Mononuclear cell (primary cell): ENCODE measurements at regions not wholly inside any gene's neighbourhood (a gene's known extent, or its start where the extent isn't known, plus 50 kb on each side); places are given as distances from the start of the nearest gene placed in this dataset.

ENCODE experiments used
- H3K27me3 ChIP-seq: 2 replicates; pipeline ENCODE4 v1.6.0; 2011; ENCODE audit warnings: low read length, control low read depth; ENCODE audit not compliant: insufficient read depth
- H3K4me1 ChIP-seq: 2 replicates; pipeline ENCODE4 v1.5.1; 2011; ENCODE audit warnings: mild to moderate bottlenecking, low read length, control low read depth; ENCODE audit not compliant: insufficient read depth
- H3K4me3 ChIP-seq: 2 replicates; pipeline ENCODE4 v1.5.1; 2011; ENCODE audit warnings: mild to moderate bottlenecking, low read length, moderate library complexity
- H3K9me3 ChIP-seq: 2 replicates; pipeline ENCODE4 v1.5.1; 2011; ENCODE audit warnings: low read depth, mild to moderate bottlenecking, control low read depth, low read length

GRCh38 chr2:41709702-41710599, 337.9 kb upstream of the PKDCC start:
- Histone ChIP-seq H3K27me3 (no peaks in the 10 kb centered on the region), H3K4me3 (no peak overlapping the region), H3K4me1 (no peaks in the 10 kb centered on the region), H3K9me3 (no peaks in the 10 kb centered on the region)

GRCh38 chr2:41710944-41711343, 336.9 kb upstream of the PKDCC start:
- Histone ChIP-seq H3K4me1 (no peaks in the 10 kb centered on the region), H3K4me3 (no peak overlapping the region), H3K9me3 (no peaks in the 10 kb centered on the region), H3K27me3 (no peaks in the 10 kb centered on the region)

DNA sequence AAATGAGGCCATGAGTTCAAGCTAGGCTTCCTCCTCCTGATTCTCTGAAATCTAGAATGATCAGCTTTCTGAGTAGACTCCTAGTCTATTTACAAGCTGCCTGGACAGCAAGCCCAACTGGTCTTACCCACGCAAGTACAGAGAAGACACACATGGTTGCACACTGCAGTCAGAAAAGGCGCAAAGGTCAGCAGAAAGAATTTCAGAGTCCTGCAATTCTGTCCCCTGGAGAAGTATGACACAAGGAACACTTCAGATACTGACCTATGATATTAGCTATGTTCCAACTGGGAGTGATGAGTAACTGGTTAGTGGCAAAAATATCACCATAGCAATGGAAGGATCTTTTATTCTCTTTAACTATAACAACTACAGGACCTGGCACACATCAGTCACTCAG, 336.1 kb upstream of the PKDCC start:
- Histone ChIP-seq H3K27me3 (no peaks in the 10 kb centered on the region), H3K4me3 (no peak overlapping the region), H3K4me1 (no peaks in the 10 kb centered on the region), H3K9me3 (no peaks in the 10 kb centered on the region)

DNA sequence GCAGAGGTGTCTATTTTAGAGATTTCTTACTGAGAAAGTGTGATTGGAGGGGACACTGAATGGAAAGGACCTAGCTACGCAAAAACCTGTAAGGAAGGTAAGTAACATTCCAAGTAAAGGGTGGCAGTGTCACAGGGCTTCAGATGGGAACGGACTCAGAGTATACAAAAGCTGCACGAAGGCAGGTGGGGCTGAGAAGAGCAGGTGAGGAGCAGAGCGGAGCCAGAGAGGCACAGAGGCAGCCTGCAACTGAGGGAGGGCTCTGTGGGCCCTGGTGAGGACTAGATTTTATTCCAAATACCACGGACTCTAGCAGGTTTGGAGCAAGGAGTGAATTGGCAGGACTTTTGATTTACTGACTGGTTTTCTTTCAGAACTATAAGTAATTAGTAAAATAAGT, 331.3 kb upstream of the PKDCC start:
- H3K9me3 ChIP-seq = no peaks in the 10 kb centered on the region
- H3K27me3 ChIP-seq = no peaks in the 10 kb centered on the region
- no peak overlapping the region for H3K4me3 ChIP-seq
- H3K4me1 ChIP-seq = peaks cover 12% of the 10 kb centered on the region

GRCh38 chr2:41717839-41718238, 330.0 kb upstream of the PKDCC start:
- Histone ChIP-seq H3K4me3 (no peak overlapping the region), H3K9me3 (no peaks in the 10 kb centered on the region), H3K4me1 (peaks cover 12% of the 10 kb centered on the region), H3K27me3 (no peaks in the 10 kb centered on the region)

GRCh38 chr2:41718705-41719104, 329.1 kb upstream of the PKDCC start:
- H3K4me3 ChIP-seq = no peak overlapping the region
- H3K27me3 ChIP-seq = no peaks in the 10 kb centered on the region
- peaks cover 12% of the 10 kb centered on the region for H3K4me1 ChIP-seq
- H3K9me3 ChIP-seq = no peaks in the 10 kb centered on the region

DNA sequence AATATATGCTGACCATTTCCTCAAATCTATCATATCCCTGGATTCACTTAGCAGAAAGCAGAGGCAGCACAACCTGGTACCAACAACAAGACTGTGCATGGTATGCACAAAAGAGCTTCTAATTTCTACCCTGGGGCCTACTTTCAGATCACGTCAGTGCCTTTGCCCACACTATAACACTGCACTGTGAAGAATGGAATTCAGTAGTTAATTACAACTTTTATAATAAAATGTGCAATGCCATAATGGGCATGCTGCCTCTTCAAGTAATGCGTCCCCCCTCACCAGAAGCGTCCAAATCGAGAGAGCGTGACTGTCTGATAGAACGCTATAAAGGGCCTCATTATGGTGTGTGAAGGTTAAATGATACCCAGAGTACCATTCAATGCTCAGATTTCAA, 328.1 kb upstream of the PKDCC start:
- Histone ChIP-seq H3K9me3 (no peaks in the 10 kb centered on the region), H3K27me3 (no peaks in the 10 kb centered on the region), H3K4me3 (no peak overlapping the region), H3K4me1 (peaks cover 12% of the 10 kb centered on the region)

GRCh38 chr2:41720331-41721251, 327.2 kb upstream of the PKDCC start:
- no peak overlapping the region for H3K4me3 ChIP-seq

GRCh38 chr2:41722668-41723369, 325.0 kb upstream of the PKDCC start:
- Histone ChIP-seq H3K4me3 (no peak overlapping the region), H3K27me3 (no peaks in the 10 kb centered on the region), H3K4me1 (peaks cover 12% of the 10 kb centered on the region), H3K9me3 (no peaks in the 10 kb centered on the region)

More at GRCh38 chr2:41720331-41721251, 327.2 kb upstream of the PKDCC start:
- Histone ChIP-seq H3K27me3 (no peaks in the 10 kb centered on the region), H3K9me3 (no peaks in the 10 kb centered on the region), H3K4me1 (peaks cover 12% of the 10 kb centered on the region)

- no peaks in the 10 kb centered on the region for H3K9me3 ChIP-seq
- H3K27me3 ChIP-seq = no peaks in the 10 kb centered on the region
- peaks cover 12% of the 10 kb centered on the region for H3K4me1 ChIP-seq
- H3K4me3 ChIP-seq = no peak overlapping the region
These were observed 324.3 kb upstream of the PKDCC start for GRCh38 chr2:41723526-41723925.

DNA sequence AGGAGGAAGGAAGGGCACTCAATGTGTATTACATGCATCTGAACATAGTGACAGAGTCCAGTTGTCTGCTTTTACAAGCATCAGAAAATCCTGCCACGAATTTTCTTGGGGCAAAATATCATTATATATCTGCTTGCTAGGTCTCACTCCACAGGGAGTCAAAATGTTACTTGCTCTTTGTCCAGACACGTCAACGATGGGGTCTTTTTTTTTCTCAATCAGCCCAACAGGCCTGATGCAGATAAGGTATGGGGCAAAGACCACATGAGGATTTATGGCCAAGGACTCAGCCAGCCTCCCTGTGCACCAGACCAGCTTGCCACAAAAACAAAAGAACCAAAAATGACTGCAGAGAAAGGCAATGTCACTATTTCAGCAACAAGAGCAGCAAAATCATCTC, 323.4 kb upstream of the PKDCC start:
- Histone ChIP-seq H3K9me3 (no peaks in the 10 kb centered on the region), H3K4me3 (no peak overlapping the region), H3K4me1 (peaks cover 7% of the 10 kb centered on the region), H3K27me3 (no peaks in the 10 kb centered on the region)

- Histone ChIP-seq H3K27me3 (no peaks in the 10 kb centered on the region), H3K9me3 (no peaks in the 10 kb centered on the region), H3K4me1 (no peaks in the 10 kb centered on the region), H3K4me3 (no peak overlapping the region)
These were observed 321.9 kb upstream of the PKDCC start for GRCh38 chr2:41725901-41726300.

DNA sequence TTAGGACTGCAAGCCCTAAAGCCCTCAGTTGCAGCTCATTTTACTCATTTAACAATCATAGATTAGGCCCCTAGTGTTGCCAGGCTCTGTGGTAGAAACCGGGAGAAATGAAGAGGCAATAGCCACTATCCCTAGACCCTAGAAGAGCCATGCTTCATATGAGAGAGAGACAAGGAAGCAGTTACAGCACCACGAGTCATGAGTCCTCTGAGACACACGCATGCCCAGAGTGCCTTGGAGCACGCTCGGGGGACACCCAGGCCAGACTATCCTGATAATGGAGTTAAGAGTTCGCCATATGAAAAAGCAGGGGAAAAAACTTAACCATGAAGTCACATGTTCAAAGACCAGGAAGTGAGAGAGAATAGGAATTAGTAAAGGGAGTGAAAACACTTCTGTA, 321.5 kb upstream of the PKDCC start:
- Histone ChIP-seq H3K4me1 (no peaks in the 10 kb centered on the region), H3K9me3 (no peaks in the 10 kb centered on the region), H3K4me3 (no peak overlapping the region), H3K27me3 (no peaks in the 10 kb centered on the region)

DNA sequence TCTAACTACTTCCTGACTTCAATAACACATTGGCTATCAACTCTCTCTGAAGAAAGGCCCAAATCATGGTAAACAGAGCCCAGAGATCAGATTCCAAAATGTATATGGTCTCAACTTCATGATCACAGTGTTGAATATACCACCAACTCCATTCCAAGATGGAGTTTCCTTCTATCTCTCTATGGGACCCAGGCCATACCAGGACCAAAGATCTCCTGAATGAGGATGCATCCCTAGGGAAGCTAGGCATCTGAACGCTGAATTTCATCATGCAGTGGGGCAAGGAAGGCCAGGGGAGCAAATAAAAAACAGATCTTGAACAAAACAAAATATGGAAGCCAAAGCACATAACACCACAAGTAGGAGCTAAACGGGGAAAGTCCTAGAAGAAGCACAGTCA, 320.7 kb upstream of the PKDCC start:
- Histone ChIP-seq H3K4me1 (no peaks in the 10 kb centered on the region), H3K9me3 (no peaks in the 10 kb centered on the region), H3K4me3 (no peak overlapping the region), H3K27me3 (no peaks in the 10 kb centered on the region)

DNA sequence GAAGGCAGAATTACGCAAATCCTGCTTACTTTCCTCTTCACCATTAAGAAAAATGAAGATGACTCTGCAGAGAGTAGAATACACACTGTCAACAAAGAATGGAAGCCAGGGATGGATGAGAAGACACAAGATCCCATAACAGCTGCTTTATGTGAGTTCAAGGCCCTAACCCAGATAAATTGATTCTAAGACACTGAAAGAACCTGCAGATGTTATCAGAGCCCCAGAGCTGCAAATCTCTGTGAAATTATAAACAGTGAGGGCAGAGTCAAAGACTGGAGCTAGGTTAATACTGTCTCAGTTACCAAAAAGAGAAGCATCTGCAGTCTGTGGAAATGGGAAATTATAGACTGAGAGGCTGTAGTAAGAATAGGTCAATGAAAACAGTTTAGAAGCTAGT, 320.1 kb upstream of the PKDCC start:
- no peaks in the 10 kb centered on the region for H3K9me3 ChIP-seq
- H3K27me3 ChIP-seq = no peaks in the 10 kb centered on the region
- no peaks in the 10 kb centered on the region for H3K4me1 ChIP-seq
- no peak overlapping the region for H3K4me3 ChIP-seq
